ENCODE measurements at regions not wholly inside any gene's neighbourhood (a gene's known extent, or its start where the extent isn't known, plus 50 kb on each side); places are given as distances from the start of the nearest gene placed in this dataset.

- 100% methylated on average over 1 of the region's 1 CpG for WGBS (ENCODE audit: insufficient coverage, low lambda C conversion rate)
- Histone ChIP-seq H3K27me3 (ENCODE audit: control insufficient read depth, insufficient read depth, low read length) (no peaks in the 10 kb centered on the region), H3K36me3 (ENCODE audit: control insufficient read depth, insufficient read depth, low read length) (no peaks in the 10 kb centered on the region), H3K4me3 (ENCODE audit: low read length) (no peak overlapping the region), H3K27ac (ENCODE audit: low read length) (no peak overlapping the region), H3K4me1 (ENCODE audit: control insufficient read depth, insufficient read depth, low read length) (no peaks in the 10 kb centered on the region), H3K9me3 (ENCODE audit: control insufficient read depth, low read depth, low read length) (peaks cover 11% of the 10 kb centered on the region)
- DNase-seq: no peak
These were observed 256.8 kb upstream of the GRAMD2B start for GRCh38 chr5:126166368-126166767.

- Histone ChIP-seq H3K4me3 (ENCODE audit: low read length) (no peak overlapping the region), H3K4me1 (ENCODE audit: control insufficient read depth, insufficient read depth, low read length) (no peaks in the 10 kb centered on the region), H3K36me3 (ENCODE audit: control insufficient read depth, insufficient read depth, low read length) (no peaks in the 10 kb centered on the region), H3K9me3 (ENCODE audit: control insufficient read depth, low read depth, low read length) (peaks cover 11% of the 10 kb centered on the region), H3K27ac (ENCODE audit: low read length) (no peak overlapping the region), H3K27me3 (ENCODE audit: control insufficient read depth, insufficient read depth, low read length) (no peaks in the 10 kb centered on the region)
- no peak for DNase-seq
- WGBS (ENCODE audit: insufficient coverage, low lambda C conversion rate): no CpG with 5 or more reads among the region's 1 CpG
These were observed 254.4 kb upstream of the GRAMD2B start for GRCh38 chr5:126168785-126169184.

- no peak overlapping the region for H3K27ac ChIP-seq (ENCODE audit: low read length)
- no peaks in the 10 kb centered on the region for H3K36me3 ChIP-seq (ENCODE audit: control insufficient read depth, insufficient read depth, low read length)
- no peaks in the 10 kb centered on the region for H3K27me3 ChIP-seq (ENCODE audit: control insufficient read depth, insufficient read depth, low read length)
- H3K9me3 ChIP-seq (ENCODE audit: control insufficient read depth, low read depth, low read length): peaks cover 3% of the 10 kb centered on the region
- no peak for DNase-seq
- no peaks in the 10 kb centered on the region for H3K4me1 ChIP-seq (ENCODE audit: control insufficient read depth, insufficient read depth, low read length)
- no peak overlapping the region for H3K4me3 ChIP-seq (ENCODE audit: low read length)
- no CpG with 5 or more reads among the region's 3 CpGs for WGBS (ENCODE audit: insufficient coverage, low lambda C conversion rate)
These were observed 251.3 kb upstream of the GRAMD2B start for GRCh38 chr5:126171916-126172315.

- Histone ChIP-seq H3K9me3 (ENCODE audit: control insufficient read depth, low read depth, low read length) (no peaks in the 10 kb centered on the region), H3K4me1 (ENCODE audit: control insufficient read depth, insufficient read depth, low read length) (no peaks in the 10 kb centered on the region), H3K36me3 (ENCODE audit: control insufficient read depth, insufficient read depth, low read length) (no peaks in the 10 kb centered on the region), H3K4me3 (ENCODE audit: low read length) (no peak overlapping the region), H3K27me3 (ENCODE audit: control insufficient read depth, insufficient read depth, low read length) (no peaks in the 10 kb centered on the region), H3K27ac (ENCODE audit: low read length) (no peak overlapping the region)
- WGBS (ENCODE audit: insufficient coverage, low lambda C conversion rate): 75% methylated on average over 1 of the region's 1 CpG
- DNase-seq: no peak
These were observed 250.4 kb upstream of the GRAMD2B start for GRCh38 chr5:126172812-126173211.

- Histone ChIP-seq H3K27me3 (ENCODE audit: control insufficient read depth, insufficient read depth, low read length) (no peaks in the 10 kb centered on the region), H3K4me1 (ENCODE audit: control insufficient read depth, insufficient read depth, low read length) (no peaks in the 10 kb centered on the region), H3K27ac (ENCODE audit: low read length) (no peak overlapping the region), H3K9me3 (ENCODE audit: control insufficient read depth, low read depth, low read length) (no peaks in the 10 kb centered on the region), H3K36me3 (ENCODE audit: control insufficient read depth, insufficient read depth, low read length) (no peaks in the 10 kb centered on the region), H3K4me3 (ENCODE audit: low read length) (no peak overlapping the region)
- peak; percentile 3 to 9 for DNase-seq
These were observed 244.7 kb upstream of the GRAMD2B start for GRCh38 chr5:126178521-126178920.

- Histone ChIP-seq H3K4me1 (ENCODE audit: control insufficient read depth, insufficient read depth, low read length) (no peaks in the 10 kb centered on the region), H3K36me3 (ENCODE audit: control insufficient read depth, insufficient read depth, low read length) (no peaks in the 10 kb centered on the region), H3K9me3 (ENCODE audit: control insufficient read depth, low read depth, low read length) (peaks cover 3% of the 10 kb centered on the region), H3K27me3 (ENCODE audit: control insufficient read depth, insufficient read depth, low read length) (no peaks in the 10 kb centered on the region), H3K4me3 (ENCODE audit: low read length) (no peak overlapping the region), H3K27ac (ENCODE audit: low read length) (no peak overlapping the region)
- no CpG with 5 or more reads among the region's 5 CpGs for WGBS (ENCODE audit: insufficient coverage, low lambda C conversion rate)
- DNase-seq: no peak
These were observed 240.1 kb upstream of the GRAMD2B start for GRCh38 chr5:126182971-126183695.

- Histone ChIP-seq H3K4me1 (ENCODE audit: control insufficient read depth, insufficient read depth, low read length) (no peaks in the 10 kb centered on the region), H3K27me3 (ENCODE audit: control insufficient read depth, insufficient read depth, low read length) (no peaks in the 10 kb centered on the region)
- 100% methylated on average over 1 of the region's 1 CpG for WGBS (ENCODE audit: insufficient coverage, low lambda C conversion rate)
These were observed 238.7 kb upstream of the GRAMD2B start for GRCh38 chr5:126184474-126184873.

GRCh38 chr5:126186210-126186609, 237.0 kb upstream of the GRAMD2B start:
- Histone ChIP-seq H3K27me3 (ENCODE audit: control insufficient read depth, insufficient read depth, low read length) (no peaks in the 10 kb centered on the region), H3K4me3 (ENCODE audit: low read length) (no peak overlapping the region), H3K27ac (ENCODE audit: low read length) (no peak overlapping the region), H3K4me1 (ENCODE audit: control insufficient read depth, insufficient read depth, low read length) (no peaks in the 10 kb centered on the region), H3K36me3 (ENCODE audit: control insufficient read depth, insufficient read depth, low read length) (no peaks in the 10 kb centered on the region), H3K9me3 (ENCODE audit: control insufficient read depth, low read depth, low read length) (peaks cover 3% of the 10 kb centered on the region)
- 60% methylated on average over 1 of the region's 1 CpG for WGBS (ENCODE audit: insufficient coverage, low lambda C conversion rate)
- DNase-seq: no peak

More at GRCh38 chr5:126184474-126184873, 238.7 kb upstream of the GRAMD2B start:
- Histone ChIP-seq H3K27ac (ENCODE audit: low read length) (no peak overlapping the region), H3K36me3 (ENCODE audit: control insufficient read depth, insufficient read depth, low read length) (no peaks in the 10 kb centered on the region), H3K9me3 (ENCODE audit: control insufficient read depth, low read depth, low read length) (peaks cover 3% of the 10 kb centered on the region), H3K4me3 (ENCODE audit: low read length) (no peak overlapping the region)
- DNase-seq: no peak

GRCh38 chr5:126188804-126189203, 234.4 kb upstream of the GRAMD2B start:
- Histone ChIP-seq H3K36me3 (ENCODE audit: control insufficient read depth, insufficient read depth, low read length) (no peaks in the 10 kb centered on the region), H3K9me3 (ENCODE audit: control insufficient read depth, low read depth, low read length) (peaks cover 3% of the 10 kb centered on the region), H3K27ac (ENCODE audit: low read length) (no peak overlapping the region), H3K4me1 (ENCODE audit: control insufficient read depth, insufficient read depth, low read length) (no peaks in the 10 kb centered on the region), H3K27me3 (ENCODE audit: control insufficient read depth, insufficient read depth, low read length) (no peaks in the 10 kb centered on the region), H3K4me3 (ENCODE audit: low read length) (no peak overlapping the region)
- WGBS (ENCODE audit: insufficient coverage, low lambda C conversion rate): 100% methylated on average over 2 of the region's 2 CpGs
- DNase-seq: no peak

GRCh38 chr5:126189231-126189630, 234.0 kb upstream of the GRAMD2B start:
- Histone ChIP-seq H3K4me1 (ENCODE audit: control insufficient read depth, insufficient read depth, low read length) (no peaks in the 10 kb centered on the region), H3K27me3 (ENCODE audit: control insufficient read depth, insufficient read depth, low read length) (no peaks in the 10 kb centered on the region), H3K4me3 (ENCODE audit: low read length) (no peak overlapping the region), H3K36me3 (ENCODE audit: control insufficient read depth, insufficient read depth, low read length) (no peaks in the 10 kb centered on the region), H3K27ac (ENCODE audit: low read length) (no peak overlapping the region), H3K9me3 (ENCODE audit: control insufficient read depth, low read depth, low read length) (peaks cover 3% of the 10 kb centered on the region)
- no peak for DNase-seq
- WGBS (ENCODE audit: insufficient coverage, low lambda C conversion rate): 88% methylated on average over 4 of the region's 5 CpGs

GRCh38 chr5:126189862-126190261, 233.3 kb upstream of the GRAMD2B start:
- no peaks in the 10 kb centered on the region for H3K36me3 ChIP-seq (ENCODE audit: control insufficient read depth, insufficient read depth, low read length)
- 70% methylated on average over 2 of the region's 4 CpGs for WGBS (ENCODE audit: insufficient coverage, low lambda C conversion rate)
- DNase-seq: no peak

More at GRCh38 chr5:126189862-126190261, 233.3 kb upstream of the GRAMD2B start:
- peaks cover 3% of the 10 kb centered on the region for H3K9me3 ChIP-seq (ENCODE audit: control insufficient read depth, low read depth, low read length)
- H3K27me3 ChIP-seq (ENCODE audit: control insufficient read depth, insufficient read depth, low read length): no peaks in the 10 kb centered on the region
- H3K4me1 ChIP-seq (ENCODE audit: control insufficient read depth, insufficient read depth, low read length): no peaks in the 10 kb centered on the region
- H3K27ac ChIP-seq (ENCODE audit: low read length): no peak overlapping the region
- H3K4me3 ChIP-seq (ENCODE audit: low read length): no peak overlapping the region
